H9 (cell line): ENCODE measurements at regions not wholly inside any gene's neighbourhood (a gene's known extent, or its start where the extent isn't known, plus 50 kb on each side); places are given as distances from the start of the nearest gene placed in this dataset.

Source experiments
- DNase-seq: peaks from one replicate; pipeline ENCODE4 v3.0.0-alpha.2; 2017
- H2AFZ ChIP-seq: one replicate; pipeline ENCODE4 v1.6.1; 2013; ENCODE audit warnings: mild to moderate bottlenecking, low read length, control low read depth, moderate library complexity
- H2AK5ac ChIP-seq: 2 replicates; pipeline ENCODE4 v1.6.1; 2013; ENCODE audit warnings: low read length, control low read depth, mixed read lengths; ENCODE audit not compliant: insufficient read length
- H2BK120ac ChIP-seq: one replicate; pipeline ENCODE4 v1.6.1; 2013; ENCODE audit warnings: low read depth, mild to moderate bottlenecking, low read length, control low read depth, inconsistent platforms; ENCODE audit not compliant: poor library complexity, severe bottlenecking
- H2BK12ac ChIP-seq: 2 replicates; pipeline ENCODE4 v1.6.1; 2013; ENCODE audit warnings: low read length, control low read depth, mixed read lengths, low read depth; ENCODE audit not compliant: insufficient read length
- H2BK15ac ChIP-seq: 2 replicates; pipeline ENCODE4 v1.6.1; 2013; ENCODE audit warnings: low read depth, low read length, control low read depth
- H2BK20ac ChIP-seq: one replicate; pipeline ENCODE4 v1.6.1; 2013; ENCODE audit warnings: low read depth, mild to moderate bottlenecking, low read length, control low read depth, inconsistent platforms; ENCODE audit not compliant: poor library complexity, severe bottlenecking
- H2BK5ac ChIP-seq: 2 replicates; pipeline ENCODE4 v1.6.1; 2013; ENCODE audit warnings: low read length, control low read depth, mixed read lengths; ENCODE audit not compliant: insufficient read length
- H3K14ac ChIP-seq: 2 replicates; pipeline ENCODE4 v1.6.1; 2013; ENCODE audit warnings: low read length, control low read depth; ENCODE audit not compliant: insufficient read depth
- H3K18ac ChIP-seq: 2 replicates; pipeline ENCODE4 v1.6.1; 2013; ENCODE audit warnings: low read depth, mild to moderate bottlenecking, mixed read lengths, low read length, control low read depth; ENCODE audit not compliant: insufficient read length
- H3K23ac ChIP-seq: 2 replicates; pipeline ENCODE4 v1.6.1; 2013; ENCODE audit warnings: low read length, control low read depth, mixed read lengths, low read depth; ENCODE audit not compliant: insufficient read length
- H3K23me2 ChIP-seq: 2 replicates; pipeline ENCODE4 v1.6.1; 2013; ENCODE audit warnings: low read depth, mild to moderate bottlenecking, mixed read lengths, low read length, control low read depth; ENCODE audit not compliant: insufficient read length, poor library complexity, severe bottlenecking
- H3K27ac ChIP-seq: 2 replicates; pipeline ENCODE4 v1.5.1; 2013; ENCODE audit warnings: low read length, control low read depth, mixed read lengths, low read depth; ENCODE audit not compliant: insufficient read length
- H3K27me3 ChIP-seq: 2 replicates; pipeline ENCODE4 v1.6.1; 2013; ENCODE audit warnings: low read length, control low read depth, inconsistent platforms; ENCODE audit not compliant: insufficient read depth
- H3K4ac ChIP-seq: 2 replicates; pipeline ENCODE4 v1.6.1; 2013; ENCODE audit warnings: low read depth, mild to moderate bottlenecking, control low read depth, inconsistent platforms, low read length, moderate library complexity
- H3K4me1 ChIP-seq: 2 replicates; pipeline ENCODE4 v1.6.1; 2013; ENCODE audit warnings: low read length, control low read depth, inconsistent platforms; ENCODE audit not compliant: insufficient read depth
- H3K4me2 ChIP-seq: 2 replicates; pipeline ENCODE4 v1.6.1; 2013; ENCODE audit warnings: low read length, control low read depth, mixed read lengths; ENCODE audit not compliant: insufficient read length, insufficient read depth
- H3K56ac ChIP-seq: 2 replicates; pipeline ENCODE4 v1.6.1; 2013; ENCODE audit warnings: low read depth, mild to moderate bottlenecking, mixed read lengths, low read length, control low read depth; ENCODE audit not compliant: insufficient read length
- H3K79me1 ChIP-seq: 2 replicates; pipeline ENCODE4 v1.6.1; 2013; ENCODE audit warnings: low read depth, mild to moderate bottlenecking, moderate library complexity, low read length, control low read depth, inconsistent platforms; ENCODE audit not compliant: insufficient read depth, poor library complexity, severe bottlenecking
- H3K79me2 ChIP-seq: 2 replicates; pipeline ENCODE4 v1.6.1; 2013; ENCODE audit warnings: low read length, control low read depth, inconsistent platforms; ENCODE audit not compliant: insufficient read depth
- H3K9ac ChIP-seq: 2 replicates; pipeline ENCODE4 v1.6.1; 2013; ENCODE audit warnings: low read length, control low read depth, mixed read lengths; ENCODE audit not compliant: insufficient read length; ENCODE audit errors: extremely low read depth
- H3K9me3 ChIP-seq: one replicate; pipeline ENCODE4 v1.6.1; 2013; ENCODE audit warnings: low read depth, low read length, inconsistent platforms; ENCODE audit not compliant: control insufficient read depth
- H3T11ph ChIP-seq: one replicate; pipeline ENCODE4 v1.6.1; 2013; ENCODE audit warnings: mild to moderate bottlenecking, low read length, control low read depth, inconsistent platforms
- H4K20me1 ChIP-seq: one replicate; pipeline ENCODE4 v1.6.1; 2013; ENCODE audit not compliant: control insufficient read depth, insufficient read length, insufficient read depth
- H4K5ac ChIP-seq: 2 replicates; pipeline ENCODE4 v1.6.1; 2013; ENCODE audit warnings: low read depth, mild to moderate bottlenecking, mixed read lengths, low read length, control low read depth; ENCODE audit not compliant: insufficient read length
- H4K8ac ChIP-seq: replicated peaks from 2 replicates; pipeline ENCODE4 v1.6.1; 2013; ENCODE audit warnings: low read length, control low read depth, mixed read lengths, low read depth; ENCODE audit not compliant: insufficient read length
- H4K91ac ChIP-seq: 2 replicates; pipeline ENCODE4 v1.6.1; 2013; ENCODE audit warnings: low read depth, mild to moderate bottlenecking, moderate library complexity, mixed read lengths, low read length, control low read depth; ENCODE audit not compliant: insufficient read length
- H3K27ac Mint-ChIP-seq, 3 experiments: 2 replicates in 2 of 3; 3 replicates in 1 of 3; pipeline ENCODE4 v1.8.0; 2020 to 2021; ENCODE audit warnings: mixed read lengths in 3 of 3, mild to moderate bottlenecking in 1 of 3, moderate library complexity in 1 of 3
- H3K27me3 Mint-ChIP-seq: 2 replicates; pipeline ENCODE4 v1.8.0; 2021; ENCODE audit warnings: low read depth, mild to moderate bottlenecking, moderate library complexity, mixed read lengths
- H3K36me3 Mint-ChIP-seq, 3 experiments: 2 replicates in 2 of 3; 3 replicates in 1 of 3; pipeline ENCODE4 v1.8.0; 2020 to 2021; ENCODE audit warnings: low read depth in 3 of 3, mixed read lengths in 3 of 3; ENCODE audit not compliant: insufficient read depth in 1 of 3
- H3K4me1 Mint-ChIP-seq, 2 experiments: 2 replicates each; pipeline ENCODE4 v1.8.0; 2020; ENCODE audit warnings: mixed read lengths in 2 of 2
- H3K4me3 Mint-ChIP-seq, 2 experiments: 2 replicates in 1 of 2; 3 replicates in 1 of 2; pipeline ENCODE4 v1.8.0; 2020 to 2021; ENCODE audit warnings: mild to moderate bottlenecking in 2 of 2, mixed read lengths in 2 of 2, moderate library complexity in 1 of 2
- H3K9me3 Mint-ChIP-seq, 2 experiments: 2 replicates in 1 of 2; 3 replicates in 1 of 2; pipeline ENCODE4 v1.8.0; 2020; ENCODE audit warnings: mild to moderate bottlenecking in 2 of 2, mixed read lengths in 2 of 2, moderate library complexity in 1 of 2
- WGBS: extraction: QIAGEN DNeasy Blood & Tissue Kit; methylation state at CpG from one replicate; pipeline ENCODE4 v1.1.7; 2013; ENCODE audit warnings: missing lambda C conversion rate, low lambda C conversion rate, mixed read lengths; ENCODE audit not compliant: insufficient read length; ENCODE audit errors: extremely low coverage; 5-methylcytosine and 5-hydroxymethylcytosine counted together
- TF ChIP-seq, protein P1 (sequence below): fragments of 200-600 bp; sonication (generic); conservative IDR thresholded peaks from 3 replicates; pipeline ENCODE4 v1.8.0; 2021; ENCODE audit warnings: antibody characterized with exemption, mild to moderate bottlenecking

DNA sequence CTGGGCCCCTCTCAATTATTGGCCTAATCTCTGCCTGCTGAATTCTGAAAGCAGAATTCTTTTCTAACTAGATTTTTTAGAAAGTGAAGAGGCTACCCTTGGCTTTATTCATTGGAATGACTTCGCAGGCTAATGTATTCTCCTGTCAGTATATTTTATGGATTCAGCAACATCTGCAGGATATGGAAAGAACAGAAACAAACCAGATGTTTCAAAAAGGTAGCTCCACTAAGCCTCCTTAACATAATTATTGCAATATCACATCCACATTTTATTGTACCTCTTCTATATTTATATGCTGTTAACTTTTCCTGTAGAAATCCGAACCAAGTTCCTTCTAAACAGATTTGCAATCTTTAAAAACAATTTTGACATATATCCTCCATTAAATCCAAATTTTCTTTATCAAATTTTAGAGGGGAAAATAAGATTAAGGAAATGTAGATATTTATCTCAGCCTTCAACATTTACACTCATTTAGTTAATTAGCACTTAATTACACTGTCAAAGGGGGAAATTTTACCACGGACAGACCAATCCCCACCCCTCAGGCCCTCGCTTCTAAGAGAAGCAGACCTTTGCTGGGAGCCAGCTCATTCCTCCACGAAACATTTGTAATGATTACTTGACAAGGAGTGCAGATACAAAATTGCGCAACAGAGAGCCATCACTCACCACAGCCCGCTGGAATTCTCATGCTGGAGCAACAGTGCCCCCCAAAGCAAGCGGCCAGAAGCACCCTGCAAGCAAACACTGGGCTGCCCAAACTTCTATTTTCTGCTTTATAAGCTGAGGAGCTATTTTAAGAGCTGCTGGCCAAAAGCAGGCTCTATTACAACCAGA lies 253.4 kb downstream of the ETAA1 start:
- peaks cover 6 to 10% of the 10 kb centered on the region in 2 experiments for H3K4me1 Mint-ChIP-seq
- TF ChIP-seq, protein P1, sequence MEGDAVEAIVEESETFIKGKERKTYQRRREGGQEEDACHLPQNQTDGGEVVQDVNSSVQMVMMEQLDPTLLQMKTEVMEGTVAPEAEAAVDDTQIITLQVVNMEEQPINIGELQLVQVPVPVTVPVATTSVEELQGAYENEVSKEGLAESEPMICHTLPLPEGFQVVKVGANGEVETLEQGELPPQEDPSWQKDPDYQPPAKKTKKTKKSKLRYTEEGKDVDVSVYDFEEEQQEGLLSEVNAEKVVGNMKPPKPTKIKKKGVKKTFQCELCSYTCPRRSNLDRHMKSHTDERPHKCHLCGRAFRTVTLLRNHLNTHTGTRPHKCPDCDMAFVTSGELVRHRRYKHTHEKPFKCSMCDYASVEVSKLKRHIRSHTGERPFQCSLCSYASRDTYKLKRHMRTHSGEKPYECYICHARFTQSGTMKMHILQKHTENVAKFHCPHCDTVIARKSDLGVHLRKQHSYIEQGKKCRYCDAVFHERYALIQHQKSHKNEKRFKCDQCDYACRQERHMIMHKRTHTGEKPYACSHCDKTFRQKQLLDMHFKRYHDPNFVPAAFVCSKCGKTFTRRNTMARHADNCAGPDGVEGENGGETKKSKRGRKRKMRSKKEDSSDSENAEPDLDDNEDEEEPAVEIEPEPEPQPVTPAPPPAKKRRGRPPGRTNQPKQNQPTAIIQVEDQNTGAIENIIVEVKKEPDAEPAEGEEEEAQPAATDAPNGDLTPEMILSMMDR: peak; percentile 74
- Histone ChIP-seq H4K91ac (no peak overlapping the region), H3K79me1 (no peaks in the 10 kb centered on the region), H3K56ac (no peak overlapping the region), H4K8ac (no peak overlapping the region), H2BK15ac (no peak overlapping the region), H3K4me1 (no peaks in the 10 kb centered on the region; the same call in 1 of the 2 replicates), H3K18ac (no peak overlapping the region), H2AFZ (no peak overlapping the region), H4K5ac (no peak overlapping the region), H3K9ac (no peak overlapping the region), H3K9me3 (peaks cover 7% of the 10 kb centered on the region), H2BK12ac (no peak overlapping the region), H2AK5ac (no peak overlapping the region), H3T11ph (no peak overlapping the region), H3K23ac (no peak overlapping the region), H2BK20ac (no peak overlapping the region), H3K27me3 (no peaks in the 10 kb centered on the region), H2BK120ac (no peak overlapping the region), H3K4me2 (no peak overlapping the region), H2BK5ac (no peak overlapping the region), H3K27ac (no peak overlapping the region), H3K14ac (no peak overlapping the region), H3K4ac (no peak overlapping the region), H3K23me2 (no peaks in the 10 kb centered on the region), H4K20me1 (no peaks in the 10 kb centered on the region), H3K79me2 (no peaks in the 10 kb centered on the region)
- peaks cover 13 to 16% of the 10 kb centered on the region in 2 experiments for H3K9me3 Mint-ChIP-seq
- no peak overlapping the region for H3K4me3 Mint-ChIP-seq
- WGBS: 100% methylated on average over 1 of the region's 8 CpGs
- DNase-seq: peak; percentile 73
- peak overlapping the region in 1 of 3 experiments; percentile 54; a peak in 1 of 7 replicates for H3K27ac Mint-ChIP-seq
- H3K36me3 Mint-ChIP-seq: peaks cover 8 to 18% (median 8%) of the 10 kb centered on the region in 3 experiments
- peaks cover 2% of the 10 kb centered on the region; the same call in 1 of the 2 replicates for H3K27me3 Mint-ChIP-seq
